ENCODE measurements at regions not wholly inside any gene's neighbourhood (a gene's known extent, or its start where the extent isn't known, plus 50 kb on each side); places are given as distances from the start of the nearest gene placed in this dataset.
"Not testable (repeated sequence)": the region's sequence is repeated elsewhere in the genome, so short reads cannot be mapped to it uniquely, and the experiment has no call there.

DNA sequence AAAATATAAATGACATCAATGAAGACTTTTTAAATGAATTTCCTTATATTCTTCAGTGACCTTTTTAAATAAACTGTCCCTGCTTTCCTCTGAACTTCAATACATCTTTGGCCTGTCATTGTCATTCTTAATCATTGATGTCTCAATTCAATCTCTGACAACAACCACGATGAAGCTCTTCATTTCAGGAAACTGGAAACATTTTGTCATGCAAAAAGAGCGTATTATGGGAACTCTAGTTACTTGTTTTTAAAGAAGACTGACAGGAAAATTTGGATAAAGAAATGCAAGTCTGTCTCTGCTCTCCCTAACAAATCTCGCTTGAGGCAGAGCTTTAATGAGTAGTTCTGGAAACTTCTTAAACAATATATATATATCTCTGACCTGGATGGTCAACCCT is 535.8 kb upstream of the ADGRL2 start:
- H3K4me3 ChIP-seq: no peak overlapping the region
- TF ChIP-seq, protein P1, sequence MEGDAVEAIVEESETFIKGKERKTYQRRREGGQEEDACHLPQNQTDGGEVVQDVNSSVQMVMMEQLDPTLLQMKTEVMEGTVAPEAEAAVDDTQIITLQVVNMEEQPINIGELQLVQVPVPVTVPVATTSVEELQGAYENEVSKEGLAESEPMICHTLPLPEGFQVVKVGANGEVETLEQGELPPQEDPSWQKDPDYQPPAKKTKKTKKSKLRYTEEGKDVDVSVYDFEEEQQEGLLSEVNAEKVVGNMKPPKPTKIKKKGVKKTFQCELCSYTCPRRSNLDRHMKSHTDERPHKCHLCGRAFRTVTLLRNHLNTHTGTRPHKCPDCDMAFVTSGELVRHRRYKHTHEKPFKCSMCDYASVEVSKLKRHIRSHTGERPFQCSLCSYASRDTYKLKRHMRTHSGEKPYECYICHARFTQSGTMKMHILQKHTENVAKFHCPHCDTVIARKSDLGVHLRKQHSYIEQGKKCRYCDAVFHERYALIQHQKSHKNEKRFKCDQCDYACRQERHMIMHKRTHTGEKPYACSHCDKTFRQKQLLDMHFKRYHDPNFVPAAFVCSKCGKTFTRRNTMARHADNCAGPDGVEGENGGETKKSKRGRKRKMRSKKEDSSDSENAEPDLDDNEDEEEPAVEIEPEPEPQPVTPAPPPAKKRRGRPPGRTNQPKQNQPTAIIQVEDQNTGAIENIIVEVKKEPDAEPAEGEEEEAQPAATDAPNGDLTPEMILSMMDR (IDR thresholded peaks at IDR 0.05): no peak
- H3K36me3 ChIP-seq: no peaks in the 10 kb centered on the region
- DNase-seq (ENCODE audit: low spot score) (no peak), ATAC-seq (ENCODE audit: insufficient number of reproducible peaks, low FRiP score, low read depth) (no peak)
- no peaks in the 10 kb centered on the region for H3K27me3 ChIP-seq (replicated peaks; ENCODE audit: insufficient read depth)
- H3K9me3 ChIP-seq: no peaks in the 10 kb centered on the region
- H3K4me1 ChIP-seq (ENCODE audit: control insufficient read depth in 1 of 2, low read depth in 2 of 2): no peaks in the 10 kb centered on the region
- no peak overlapping the region for H3K27ac ChIP-seq

DNA sequence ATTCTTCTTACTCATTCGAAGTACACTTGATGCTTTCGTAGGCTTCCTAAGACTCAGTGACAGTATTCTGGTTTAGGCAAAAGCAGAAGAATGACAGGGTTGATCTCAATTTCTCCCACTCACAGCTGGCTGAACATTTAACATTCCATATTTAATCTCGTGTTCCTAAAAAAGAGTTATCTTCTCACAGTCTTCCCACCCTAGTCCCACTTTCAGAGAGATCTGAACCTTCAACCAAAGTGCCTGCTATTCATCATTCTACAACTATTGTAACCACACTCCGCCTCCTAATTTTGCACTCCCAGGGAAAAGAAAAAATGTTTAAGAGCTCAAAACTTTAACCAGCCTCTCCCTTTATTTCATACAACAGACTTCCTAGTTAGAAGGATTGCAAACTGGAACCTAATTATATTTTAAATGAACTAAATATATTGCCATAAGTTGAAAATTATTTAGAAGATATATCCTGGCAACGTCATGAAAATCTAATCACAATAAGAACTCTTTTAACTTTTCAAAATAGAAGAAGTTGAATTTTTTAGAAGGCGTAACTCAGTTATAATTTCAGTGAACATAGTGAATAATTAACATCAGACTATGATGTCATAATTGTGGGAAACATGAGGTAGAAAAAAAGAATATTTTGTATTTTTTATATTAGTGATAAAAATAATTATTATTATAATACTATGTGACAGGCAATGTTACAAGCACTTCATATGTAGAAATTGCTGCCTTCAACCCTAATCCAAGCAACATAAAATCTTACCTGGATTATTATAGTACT is 540.9 kb upstream of the ADGRL2 start:
- ATAC-seq (ENCODE audit: insufficient number of reproducible peaks, low FRiP score, low read depth) (no peak), DNase-seq (ENCODE audit: low spot score) (no peak)
- Histone ChIP-seq H3K27ac (no peak overlapping the region), H3K4me3 (no peak overlapping the region), H3K36me3 (no peaks in the 10 kb centered on the region), H3K27me3 (replicated peaks; ENCODE audit: insufficient read depth) (no peaks in the 10 kb centered on the region), H3K9me3 (no peaks in the 10 kb centered on the region), H3K4me1 (ENCODE audit: control insufficient read depth in 1 of 2, low read depth in 2 of 2) (no peaks in the 10 kb centered on the region)
- TF ChIP-seq, protein P1 (IDR thresholded peaks at IDR 0.05): no peak

DNA sequence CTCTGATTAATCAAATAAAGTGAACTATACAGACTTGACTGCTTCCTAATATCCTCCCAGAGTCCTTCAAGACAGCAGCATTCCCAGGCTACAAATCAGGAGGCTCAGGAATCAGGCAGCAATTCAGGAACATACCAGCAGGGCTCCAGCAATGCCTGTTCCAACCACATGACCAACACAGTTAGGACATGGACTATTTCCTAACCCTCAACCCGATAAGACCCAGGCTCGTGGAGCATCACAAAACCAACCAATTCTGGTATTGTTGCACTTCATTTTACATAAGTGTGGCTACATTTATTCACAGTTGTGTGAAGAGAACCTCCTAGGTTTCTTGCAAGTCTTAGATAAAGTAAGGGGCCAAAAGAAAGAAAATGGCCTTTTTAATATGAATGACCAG is 546.2 kb upstream of the ADGRL2 start:
- ATAC-seq (ENCODE audit: insufficient number of reproducible peaks, low FRiP score, low read depth) (no peak), DNase-seq (ENCODE audit: low spot score) (no peak)
- H3K27me3 ChIP-seq (replicated peaks; ENCODE audit: insufficient read depth): no peaks in the 10 kb centered on the region
- no peak overlapping the region for H3K27ac ChIP-seq
- H3K36me3 ChIP-seq: no peaks in the 10 kb centered on the region
- no peak overlapping the region for H3K4me3 ChIP-seq
- no peaks in the 10 kb centered on the region for H3K4me1 ChIP-seq (ENCODE audit: control insufficient read depth in 1 of 2, low read depth in 2 of 2)
- TF ChIP-seq, protein P1 (IDR thresholded peaks at IDR 0.05): no peak
- no peaks in the 10 kb centered on the region for H3K9me3 ChIP-seq

DNA sequence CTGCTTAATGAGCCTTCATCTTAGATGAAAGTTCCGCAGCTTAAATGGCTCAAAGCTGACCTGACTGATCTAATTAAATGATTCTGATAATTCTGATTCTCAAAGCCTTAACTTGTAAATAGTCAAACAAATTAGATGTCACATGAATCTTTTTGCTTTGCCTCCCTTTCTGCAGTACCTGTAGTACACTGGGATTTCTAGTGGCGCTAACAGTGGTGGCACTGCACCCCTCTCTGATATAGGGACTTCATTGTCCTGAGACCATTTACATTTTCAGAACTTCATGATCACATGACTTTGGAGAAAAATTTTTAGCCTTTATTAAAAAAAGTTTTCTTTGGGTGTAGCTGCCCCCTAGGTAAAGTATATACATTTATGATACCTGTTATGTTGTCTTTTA is 546.7 kb upstream of the ADGRL2 start:
- DNase-seq (ENCODE audit: low spot score): no peak
- Histone ChIP-seq H3K9me3 (no peaks in the 10 kb centered on the region), H3K4me3 (no peak overlapping the region), H3K27ac (no peak overlapping the region), H3K27me3 (replicated peaks; ENCODE audit: insufficient read depth) (no peaks in the 10 kb centered on the region), H3K4me1 (ENCODE audit: control insufficient read depth in 1 of 2, low read depth in 2 of 2) (no peaks in the 10 kb centered on the region), H3K36me3 (no peaks in the 10 kb centered on the region)
- TF ChIP-seq, protein P1 (IDR thresholded peaks at IDR 0.05): no peak
- no peak for ATAC-seq (ENCODE audit: insufficient number of reproducible peaks, low FRiP score, low read depth)

DNA sequence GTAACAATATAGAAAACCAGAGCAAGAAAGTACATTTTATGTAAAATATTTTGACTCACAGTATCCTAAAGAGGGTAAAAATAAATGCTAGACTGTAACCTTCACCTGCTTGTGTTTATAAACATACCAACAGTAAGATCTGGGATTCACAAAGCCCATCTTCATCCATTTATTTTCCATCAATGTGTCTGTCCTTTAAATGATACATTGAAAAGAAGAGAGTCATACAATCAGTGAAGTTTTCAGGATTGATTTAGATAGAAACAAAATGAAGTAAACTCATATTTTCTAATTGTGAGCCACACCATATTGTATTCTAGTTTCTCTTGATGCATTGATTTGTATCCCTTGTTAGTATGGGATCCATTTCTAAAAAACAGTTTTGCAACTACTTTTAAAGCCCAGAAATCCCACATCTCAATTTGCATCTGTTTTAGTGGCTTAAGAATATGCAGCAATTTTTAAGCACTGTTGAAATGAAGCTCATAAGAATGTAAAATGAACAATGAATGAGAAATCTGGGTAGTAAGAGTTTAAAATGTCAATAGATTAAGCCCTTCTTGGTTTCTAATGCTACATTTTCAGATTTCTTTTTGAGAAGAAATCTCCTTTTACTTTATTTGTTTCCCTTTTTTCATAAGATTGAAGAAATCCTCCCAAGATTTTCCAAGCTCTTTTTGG is 548.1 kb upstream of the ADGRL2 start:
- H3K4me3 ChIP-seq: no peak overlapping the region
- no peaks in the 10 kb centered on the region for H3K27me3 ChIP-seq (replicated peaks; ENCODE audit: insufficient read depth)
- DNase-seq (ENCODE audit: low spot score) (no peak), ATAC-seq (ENCODE audit: insufficient number of reproducible peaks, low FRiP score, low read depth) (no peak)
- H3K27ac ChIP-seq: no peak overlapping the region
- no peaks in the 10 kb centered on the region for H3K4me1 ChIP-seq (ENCODE audit: control insufficient read depth in 1 of 2, low read depth in 2 of 2)
- H3K9me3 ChIP-seq: no peaks in the 10 kb centered on the region
- TF ChIP-seq, protein P1 (IDR thresholded peaks at IDR 0.05): no peak
- H3K36me3 ChIP-seq: no peaks in the 10 kb centered on the region

DNA sequence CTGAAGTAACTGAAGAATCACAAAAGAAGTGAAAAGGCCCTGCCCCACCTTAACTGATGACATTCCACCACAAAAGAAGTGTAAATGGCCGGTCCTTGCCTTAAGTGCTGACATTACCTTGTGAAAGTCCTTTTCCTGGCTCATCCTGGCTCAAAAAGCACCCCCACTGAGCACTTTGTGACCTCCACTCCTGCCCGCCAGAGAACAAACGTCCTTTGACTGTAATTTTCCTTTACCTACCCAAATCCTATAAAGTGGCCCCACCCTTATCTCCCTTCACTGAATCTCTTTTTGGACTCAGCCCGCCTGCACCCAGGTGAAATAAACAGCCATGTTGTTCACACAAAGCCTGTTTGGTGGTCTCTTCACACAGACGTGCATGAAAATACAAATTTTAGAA is 549.9 kb upstream of the ADGRL2 start:
- H3K36me3 ChIP-seq; H3K4me1 ChIP-seq (ENCODE audit: control insufficient read depth in 1 of 2, low read depth in 2 of 2); H3K4me3 ChIP-seq; DNase-seq (ENCODE audit: low spot score); H3K9me3 ChIP-seq; H3K27ac ChIP-seq; H3K27me3 ChIP-seq (replicated peaks; ENCODE audit: insufficient read depth); ATAC-seq (ENCODE audit: insufficient number of reproducible peaks, low FRiP score, low read depth): not testable (repeated sequence)

GRCh38 chr1:81245084-81245715 is 555.5 kb upstream of the ADGRL2 start:
- not testable (repeated sequence) for H3K9me3 ChIP-seq; DNase-seq (ENCODE audit: low spot score); H3K36me3 ChIP-seq; H3K4me1 ChIP-seq (ENCODE audit: control insufficient read depth in 1 of 2, low read depth in 2 of 2); H3K4me3 ChIP-seq; ATAC-seq (ENCODE audit: insufficient number of reproducible peaks, low FRiP score, low read depth); H3K27ac ChIP-seq; H3K27me3 ChIP-seq (replicated peaks; ENCODE audit: insufficient read depth)
